Naive thymus-derived CD4-positive, alpha-beta T cell (primary cell): ENCODE measurements at regions not wholly inside any gene's neighbourhood (a gene's known extent, or its start where the extent isn't known, plus 50 kb on each side); places are given as distances from the start of the nearest gene placed in this dataset.
"Not testable (repeated sequence)": the region's sequence is repeated elsewhere in the genome, so short reads cannot be mapped to it uniquely, and the experiment has no call there.

ENCODE experiments used
- ATAC-seq: fragments of 150-1000 bp; cut with Tn5 transposase; 2 replicates; pipeline ENCODE4 v1.10.0; 2021; ENCODE audit warnings: mild to moderate bottlenecking, moderate library complexity
- CTCF ChIA-PET: fragments of 350-600 bp; sonication (Branson Sonifier 250); formaldehyde crosslinking; loops from one replicate; lab custom pipeline; 2021; ENCODE audit warnings: antibody characterized with exemption; lab: Charles Lee
- POLR2A ChIA-PET: fragments of 350-600 bp; sonication (Branson Sonifier 250); formaldehyde crosslinking; loops from one replicate; lab custom pipeline; 2021; ENCODE audit warnings: antibody characterized with exemption, inconsistent platforms; lab: Charles Lee
- DNase-seq, 9 donors: peaks; one replicate each; pipeline versions ENCODE4 v3.0.0 to v3.0.0-alpha.2; 2020 to 2022; ENCODE audit warnings: mixed read lengths in 1 of 9
- H3K27ac ChIP-seq: one replicate; pipeline ENCODE4 v1.7.0; 2013; ENCODE audit warnings: mild to moderate bottlenecking, low read depth, low read length, moderate library complexity
- H3K27me3 ChIP-seq, 2 donors: one replicate each; pipeline ENCODE4 v1.7.0; 2013; ENCODE audit warnings: low read length in 2 of 2, mild to moderate bottlenecking in 2 of 2, moderate library complexity in 2 of 2; ENCODE audit not compliant: control insufficient read depth in 2 of 2, insufficient read depth in 2 of 2
- H3K36me3 ChIP-seq, 3 experiments: 1 replicate in 2 of 3; 2 replicates in 1 of 3; pipeline ENCODE4 v1.7.0; 2013; ENCODE audit warnings: low read length in 3 of 3, mild to moderate bottlenecking in 3 of 3, moderate library complexity in 1 of 3; ENCODE audit not compliant: insufficient read depth in 3 of 3, control insufficient read depth in 2 of 3
- H3K4me1 ChIP-seq, 2 donors: one replicate each; pipeline ENCODE4 v1.7.0; 2013; ENCODE audit warnings: low read length in 2 of 2, mild to moderate bottlenecking in 2 of 2, moderate library complexity in 1 of 2; ENCODE audit not compliant: control insufficient read depth in 2 of 2, insufficient read depth in 2 of 2
- H3K4me3 ChIP-seq: 2 replicates; pipeline ENCODE4 v1.7.0; 2013; ENCODE audit warnings: mild to moderate bottlenecking, low read length
- H3K9me3 ChIP-seq, 3 experiments: 1 replicate in 2 of 3; 2 replicates in 1 of 3; pipeline ENCODE4 v1.7.0; 2013; ENCODE audit warnings: low read length in 3 of 3; ENCODE audit not compliant: control insufficient read depth in 2 of 3
- H3K27ac Mint-ChIP-seq, 9 donors: one replicate each; pipeline ENCODE4 v1.8.0; 2020 to 2022; ENCODE audit warnings: mixed read lengths in 9 of 9, mild to moderate bottlenecking in 8 of 9, moderate library complexity in 5 of 9, inconsistent platforms in 2 of 9
- H3K27me3 Mint-ChIP-seq, 5 donors: one replicate each; pipeline ENCODE4 v1.8.0; 2021 to 2022; ENCODE audit warnings: mixed read lengths in 5 of 5, mild to moderate bottlenecking in 1 of 5
- H3K36me3 Mint-ChIP-seq, 5 donors: one replicate each; pipeline ENCODE4 v1.8.0; 2020 to 2022; ENCODE audit warnings: mixed read lengths in 5 of 5, mild to moderate bottlenecking in 3 of 5, inconsistent platforms in 1 of 5
- H3K4me1 Mint-ChIP-seq, 7 donors: one replicate each; pipeline ENCODE4 v1.8.0; 2020 to 2022; ENCODE audit warnings: mixed read lengths in 7 of 7, mild to moderate bottlenecking in 3 of 7, inconsistent platforms in 1 of 7
- H3K4me3 Mint-ChIP-seq, 10 donors: one replicate each; pipeline ENCODE4 v1.8.0; 2020 to 2022; ENCODE audit warnings: mild to moderate bottlenecking in 10 of 10, mixed read lengths in 10 of 10, moderate library complexity in 6 of 10, inconsistent platforms in 2 of 10
- H3K9me3 Mint-ChIP-seq, 11 donors: one replicate each; pipeline ENCODE4 v1.8.0; 2020 to 2022; ENCODE audit warnings: mixed read lengths in 11 of 11, mild to moderate bottlenecking in 4 of 11, inconsistent platforms in 1 of 11, moderate library complexity in 1 of 11
- intact Hi-C, 2 donors: fragments of 100-400 bp; cut with micrococcal nuclease; formaldehyde crosslinking; loops; one replicate each; pipeline ENCODE4 v1.15.1; 2023

DNA sequence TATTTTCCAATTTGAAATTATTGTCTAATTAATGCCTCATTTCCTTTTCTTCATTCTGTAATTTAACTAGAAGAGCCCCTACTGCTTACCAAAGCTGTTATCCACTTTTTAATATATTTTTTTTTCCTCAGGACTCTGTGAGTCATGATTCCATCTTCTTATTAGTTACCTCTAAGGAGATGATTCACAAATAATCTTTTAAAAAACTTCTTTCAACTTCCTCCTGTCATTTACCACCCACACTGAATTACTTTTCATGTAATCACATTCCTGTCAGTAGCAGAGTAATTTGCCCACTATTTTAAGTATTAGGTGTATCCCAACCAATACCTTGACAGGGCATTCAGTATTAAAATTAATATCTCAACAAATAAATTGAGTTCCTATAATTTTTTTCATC lies 470.9 kb upstream of the ADGRL3 start:
- Histone ChIP-seq H3K36me3 (no peaks in the 10 kb centered on the region), H3K27ac (no peak overlapping the region), H3K9me3 (no peaks in the 10 kb centered on the region), H3K27me3 (no peaks in the 10 kb centered on the region), H3K4me1 (no peaks in the 10 kb centered on the region), H3K4me3 (no peak overlapping the region)
- ATAC-seq, result no peak
- no peaks in the 10 kb centered on the region for H3K27me3 Mint-ChIP-seq
- H3K27ac Mint-ChIP-seq, result no peak overlapping the region
- ChIA-PET POLR2A (no interaction called here), CTCF (no interaction called here)
- H3K4me3 Mint-ChIP-seq, result no peak overlapping the region
- intact Hi-C loops, result no loop called here
- H3K36me3 Mint-ChIP-seq, result no peaks in the 10 kb centered on the region
- no peaks in the 10 kb centered on the region for H3K4me1 Mint-ChIP-seq
- DNase-seq, result no peak
- peaks cover 0 to 33% (median 11%) of the 10 kb centered on the region in 11 donors for H3K9me3 Mint-ChIP-seq

DNA sequence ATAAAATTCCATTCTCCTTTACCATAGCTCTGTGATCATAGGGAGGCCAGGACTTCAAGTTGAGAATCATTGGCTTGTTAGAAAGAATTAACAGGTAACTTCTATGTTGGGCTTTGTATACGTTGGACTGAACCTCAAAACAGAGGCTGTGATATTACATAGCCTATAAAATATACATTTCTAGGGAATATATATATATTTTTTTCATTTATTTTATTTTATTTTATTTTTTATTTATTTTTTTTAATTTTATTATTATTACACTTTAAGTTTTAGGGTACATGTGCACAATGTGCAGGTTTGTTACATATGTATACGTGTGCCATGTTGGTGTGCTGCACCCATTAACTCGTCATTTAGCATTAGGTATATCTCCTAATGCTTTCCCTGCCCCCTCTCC lies 470.4 kb upstream of the ADGRL3 start:
- H3K4me3 ChIP-seq, H3K4me1 ChIP-seq, H3K4me1 Mint-ChIP-seq, CTCF ChIA-PET, DNase-seq, H3K27me3 ChIP-seq, H3K27ac ChIP-seq, POLR2A ChIA-PET, ATAC-seq, H3K9me3 ChIP-seq, H3K27me3 Mint-ChIP-seq, H3K36me3 Mint-ChIP-seq, H3K27ac Mint-ChIP-seq, H3K36me3 ChIP-seq, H3K4me3 Mint-ChIP-seq, intact Hi-C loops: not testable (repeated sequence)
- H3K9me3 Mint-ChIP-seq, result peaks cover 3 to 33% (median 10%) of the 10 kb centered on the region in 11 donors

DNA sequence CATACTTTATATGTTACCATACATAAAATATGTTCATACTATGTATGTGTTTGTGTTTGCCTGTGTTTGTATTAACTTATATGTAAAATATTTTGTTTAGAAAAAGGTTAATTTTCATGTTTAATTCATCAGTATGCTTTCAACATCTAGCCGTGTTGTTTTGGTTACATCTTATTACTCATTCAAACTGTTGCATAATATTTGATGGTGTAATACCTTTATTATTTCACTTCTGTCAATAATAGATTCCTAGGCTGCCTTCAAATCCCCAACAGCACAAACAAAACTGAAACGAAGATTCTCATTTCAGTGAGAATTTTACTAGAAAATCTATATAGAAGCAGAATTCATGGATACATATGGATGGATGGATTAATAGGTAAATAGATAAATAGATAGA lies 462.3 kb upstream of the ADGRL3 start:
- Histone ChIP-seq H3K9me3 (no peaks in the 10 kb centered on the region), H3K4me1 (no peaks in the 10 kb centered on the region), H3K36me3 (no peaks in the 10 kb centered on the region), H3K27me3 (no peaks in the 10 kb centered on the region), H3K27ac (no peak overlapping the region), H3K4me3 (no peak overlapping the region)
- ATAC-seq (no peak), DNase-seq (no peak)
- no peak overlapping the region for H3K4me3 Mint-ChIP-seq
- no peaks in the 10 kb centered on the region for H3K4me1 Mint-ChIP-seq
- no peaks in the 10 kb centered on the region for H3K36me3 Mint-ChIP-seq
- H3K9me3 Mint-ChIP-seq, result peaks cover 5 to 43% (median 16%) of the 10 kb centered on the region in 11 donors
- H3K27me3 Mint-ChIP-seq, result no peaks in the 10 kb centered on the region
- no peak overlapping the region for H3K27ac Mint-ChIP-seq
- POLR2A ChIA-PET, result no interaction called here
- intact Hi-C loops, result no loop called here
- CTCF ChIA-PET, result no interaction called here

DNA sequence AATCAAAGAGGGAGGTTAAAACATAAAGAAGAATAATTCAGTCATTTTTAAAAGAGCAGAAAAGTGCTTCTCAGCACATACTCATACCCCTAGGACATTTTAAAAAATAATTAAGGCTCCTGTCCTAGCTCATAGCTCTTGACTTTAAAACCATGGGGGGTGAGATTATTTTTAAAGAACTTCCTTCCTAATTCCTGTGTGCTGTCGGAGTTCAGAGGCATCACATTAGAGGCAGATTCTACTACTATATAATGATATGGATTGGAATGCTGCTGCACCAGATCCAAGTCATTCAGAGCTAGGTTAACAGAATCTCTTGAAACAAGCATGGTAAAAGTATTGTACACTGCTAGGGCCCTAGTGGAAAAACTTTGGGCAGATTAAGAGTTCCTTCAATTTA lies 456.5 kb upstream of the ADGRL3 start:
- Histone ChIP-seq H3K27me3 (no peaks in the 10 kb centered on the region), H3K36me3 (no peaks in the 10 kb centered on the region), H3K4me3 (no peak overlapping the region), H3K4me1 (no peaks in the 10 kb centered on the region), H3K27ac (no peak overlapping the region), H3K9me3 (no peaks in the 10 kb centered on the region)
- Mint-ChIP-seq H3K27ac (no peak overlapping the region), H3K9me3 (peaks cover 0 to 41% (median 4%) of the 10 kb centered on the region in 11 donors), H3K4me1 (no peaks in the 10 kb centered on the region), H3K36me3 (no peaks in the 10 kb centered on the region), H3K27me3 (no peaks in the 10 kb centered on the region), H3K4me3 (no peak overlapping the region)
- ChIA-PET CTCF (no interaction called here), POLR2A (no interaction called here)
- DNase-seq (no peak), ATAC-seq (no peak)
- intact Hi-C loops, result no loop called here

DNA sequence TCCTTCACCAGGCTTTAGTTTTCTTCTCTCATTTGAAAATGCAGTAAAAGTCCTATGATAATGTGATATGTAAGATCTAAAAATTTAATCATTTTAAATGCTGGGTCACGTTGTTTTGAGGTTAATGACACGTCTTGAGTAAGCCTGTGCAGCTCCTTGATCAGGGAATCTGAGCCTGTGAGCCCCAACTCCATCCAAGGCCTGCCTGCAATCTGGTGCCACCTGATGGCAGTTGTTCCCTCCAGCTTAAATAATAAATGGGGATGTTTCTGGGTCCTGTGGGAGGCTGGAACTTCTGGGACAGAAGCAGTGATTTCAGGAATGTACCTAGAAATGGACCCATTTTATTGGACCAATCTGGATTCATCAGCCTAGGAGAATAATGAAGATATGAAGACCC lies 455.4 kb upstream of the ADGRL3 start:
- CTCF ChIA-PET, result no interaction called here

DNA sequence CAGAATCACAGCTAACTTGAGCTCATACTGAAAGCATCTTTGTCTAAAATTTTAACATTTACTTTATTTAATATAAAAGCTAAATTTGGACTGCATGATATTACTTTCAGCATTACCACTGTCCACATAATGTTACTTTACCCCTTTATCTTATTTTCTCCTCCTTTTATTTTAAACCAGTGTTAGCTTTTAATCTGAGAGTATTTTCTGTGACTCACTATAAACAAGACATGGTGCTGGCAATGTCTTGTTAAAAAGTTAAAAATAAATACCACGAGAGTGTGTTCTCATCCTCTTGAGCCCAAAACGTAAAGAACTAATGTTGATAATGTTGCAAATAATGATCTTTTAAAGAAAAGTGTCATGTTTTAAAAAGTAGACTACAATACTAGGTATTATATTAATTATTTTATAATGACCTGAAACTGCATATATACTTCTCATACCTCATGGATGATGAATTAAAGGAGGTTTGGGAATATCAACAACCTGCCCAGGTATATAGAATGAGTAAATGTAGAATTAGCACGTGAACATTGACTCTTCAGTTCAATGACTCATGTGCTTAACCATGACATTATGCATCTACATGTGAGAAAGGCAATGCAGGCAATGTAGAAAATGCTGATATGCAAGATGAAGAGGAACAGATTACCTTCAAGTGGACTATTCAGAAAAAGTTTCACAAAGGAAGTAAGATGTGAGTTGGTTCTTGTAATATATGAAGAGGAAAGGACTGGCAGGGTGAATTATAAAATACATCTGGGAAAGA lies 454.1 kb upstream of the ADGRL3 start:
- no peak overlapping the region for H3K4me3 ChIP-seq
- intact Hi-C loops, result no loop called here
- ChIA-PET CTCF (no interaction called here), POLR2A (no interaction called here)
- H3K4me1 Mint-ChIP-seq, result no peaks in the 10 kb centered on the region
- peaks cover 0 to 34% (median 6%) of the 10 kb centered on the region in 11 donors for H3K9me3 Mint-ChIP-seq
- no peak overlapping the region for H3K4me3 Mint-ChIP-seq
- H3K4me1 ChIP-seq, result no peaks in the 10 kb centered on the region
- no peak for DNase-seq
- ATAC-seq, result no peak
- no peak overlapping the region for H3K27ac ChIP-seq
- no peak overlapping the region for H3K27ac Mint-ChIP-seq
- H3K9me3 ChIP-seq, result no peaks in the 10 kb centered on the region
- no peaks in the 10 kb centered on the region for H3K27me3 Mint-ChIP-seq
- H3K36me3 Mint-ChIP-seq, result no peaks in the 10 kb centered on the region
- H3K27me3 ChIP-seq, result no peaks in the 10 kb centered on the region
- H3K36me3 ChIP-seq, result no peaks in the 10 kb centered on the region

More for the DNA sequence above, 455.4 kb upstream of the ADGRL3 start:
- no peak overlapping the region for H3K27ac ChIP-seq
- no peaks in the 10 kb centered on the region for H3K4me1 Mint-ChIP-seq
- no peaks in the 10 kb centered on the region for H3K27me3 Mint-ChIP-seq
- no peaks in the 10 kb centered on the region for H3K36me3 Mint-ChIP-seq
- no peaks in the 10 kb centered on the region for H3K9me3 ChIP-seq
- no peak overlapping the region for H3K4me3 Mint-ChIP-seq
- intact Hi-C loops, result no loop called here
- peaks cover 0 to 38% (median 4%) of the 10 kb centered on the region in 11 donors for H3K9me3 Mint-ChIP-seq
- H3K27ac Mint-ChIP-seq, result no peak overlapping the region
- no peak for DNase-seq
- no peaks in the 10 kb centered on the region for H3K27me3 ChIP-seq
- no peak for ATAC-seq
- no peaks in the 10 kb centered on the region for H3K4me1 ChIP-seq
- H3K4me3 ChIP-seq, result no peak overlapping the region
- H3K36me3 ChIP-seq, result no peaks in the 10 kb centered on the region
- POLR2A ChIA-PET, result no interaction called here

DNA sequence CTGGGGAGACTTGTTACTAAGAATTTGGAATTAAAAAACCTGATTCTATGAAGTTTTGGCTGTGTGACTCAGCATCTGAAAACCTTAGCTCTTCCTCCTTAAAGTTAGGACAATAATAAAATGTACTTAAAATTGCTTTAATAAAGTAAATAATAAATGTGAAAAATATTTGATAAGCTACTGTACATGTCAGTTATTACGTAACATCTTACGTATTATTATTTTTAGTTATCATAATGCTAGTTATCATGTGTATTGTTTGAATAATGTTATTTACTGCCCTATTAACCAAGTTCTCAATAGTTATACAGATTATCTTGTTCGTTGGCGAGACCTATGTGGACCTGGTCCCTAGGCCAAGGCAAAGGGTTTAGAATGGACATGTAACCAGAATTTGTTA lies 449.2 kb upstream of the ADGRL3 start:
- H3K4me3 Mint-ChIP-seq, result no peak overlapping the region
- Histone ChIP-seq H3K27ac (no peak overlapping the region), H3K4me3 (no peak overlapping the region), H3K9me3 (no peaks in the 10 kb centered on the region), H3K27me3 (no peaks in the 10 kb centered on the region), H3K36me3 (no peaks in the 10 kb centered on the region), H3K4me1 (no peaks in the 10 kb centered on the region)
- ATAC-seq, result no peak
- no peaks in the 10 kb centered on the region for H3K27me3 Mint-ChIP-seq
- no peaks in the 10 kb centered on the region for H3K36me3 Mint-ChIP-seq
- no peaks in the 10 kb centered on the region for H3K4me1 Mint-ChIP-seq
- POLR2A ChIA-PET, result no interaction called here
- H3K9me3 Mint-ChIP-seq, result peaks cover 0 to 31% (median 6%) of the 10 kb centered on the region in 11 donors
- intact Hi-C loops, result no loop called here
- CTCF ChIA-PET, result interaction anchor here (0.6 kb wide), 1 partner anchor 18 kb away, joined by 3 read pairs; no protein-coding TSS in a partner anchor
- H3K27ac Mint-ChIP-seq, result no peak overlapping the region
- DNase-seq, result no peak
